HepG2 (cell line): ENCODE measurements at regions not wholly inside any gene's neighbourhood (a gene's known extent, or its start where the extent isn't known, plus 50 kb on each side); places are given as distances from the start of the nearest gene placed in this dataset.

Source experiments
- CBX5 ChIP-seq: sonication (generic); formaldehyde crosslinking; IDR thresholded peaks from 2 replicates; pipeline ENCODE4 v1.4.0; 2020; ENCODE audit warnings: missing genetic modification reagents, borderline replicate concordance
- PRDM10 ChIP-seq: sonication (generic); formaldehyde crosslinking; IDR thresholded peaks from 2 replicates; pipeline ENCODE4 v1.4.0; 2020; ENCODE audit warnings: low read depth, missing genetic modification reagents
- SIN3B ChIP-seq: fragments of 150-350 bp; IDR thresholded peaks from 2 replicates; pipeline ENCODE4 v1.6.1; 2014; ENCODE audit warnings: low read length
- ZNF10 ChIP-seq: sonication (generic); formaldehyde crosslinking; IDR thresholded peaks from 2 replicates; pipeline ENCODE4 v1.4.0; 2020; ENCODE audit warnings: mild to moderate bottlenecking, low read depth, missing genetic modification reagents, borderline replicate concordance

DNA sequence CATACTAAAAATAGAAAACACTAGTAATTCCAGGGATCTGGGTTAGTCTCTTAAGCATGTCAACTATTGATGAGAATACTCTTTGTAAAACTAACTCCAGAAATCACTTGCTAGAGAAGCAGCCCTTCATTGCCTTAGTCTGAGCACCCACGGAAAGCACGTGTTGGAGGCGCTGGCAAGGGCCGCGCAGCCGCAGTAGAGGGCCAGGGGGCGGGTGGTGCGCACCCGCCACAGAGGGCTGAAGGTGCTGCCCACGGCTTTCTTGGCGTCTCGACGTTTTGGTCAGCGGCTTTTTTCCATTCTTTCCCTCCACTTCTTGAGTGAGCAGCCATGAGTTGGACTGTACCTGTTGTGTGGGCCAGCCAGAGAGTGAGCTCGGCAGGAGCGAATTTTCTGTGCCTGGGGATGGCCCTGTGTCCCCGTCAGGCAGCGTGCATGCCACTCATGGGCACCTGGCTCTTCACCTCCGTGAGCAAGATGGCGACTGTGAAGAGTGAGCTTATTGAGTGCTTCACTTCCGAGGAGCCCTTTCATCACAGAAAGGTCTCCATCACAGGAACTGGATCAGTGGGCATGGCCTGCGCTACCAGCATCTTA lies 68.4 kb upstream of the PPM1H start:
- no peak for TF ChIP-seq ZNF10 (CRISPR knock-in tag)
- no peak for TF ChIP-seq SIN3B
- TF ChIP-seq PRDM10 (CRISPR knock-in tag), result no peak
- TF ChIP-seq CBX5 (CRISPR knock-in tag), result no peak
